H1 (cell line): ENCODE measurements at regions not wholly inside any gene's neighbourhood (a gene's known extent, or its start where the extent isn't known, plus 50 kb on each side); places are given as distances from the start of the nearest gene placed in this dataset.

Experiments used
- BACH1 ChIP-seq: IDR thresholded peaks from 2 replicates; pipeline ENCODE4 v1.6.1; 2012; ENCODE audit warnings: low read length, improper control_type of control experiment
- BRCA1 ChIP-seq: IDR thresholded peaks from 2 replicates; pipeline ENCODE4 v1.6.1; 2012; ENCODE audit warnings: low read depth, low read length, improper control_type of control experiment
- CBX8 ChIP-seq: fragments of 300-800, 300-1000 bp; sonication (generic); IDR thresholded peaks from 2 replicates; pipeline ENCODE4 v1.7.1; 2016; ENCODE audit warnings: low read depth, low read length, borderline replicate concordance
- CHD7 ChIP-seq: fragments of 300-600 bp; sonication (generic); IDR thresholded peaks from 2 replicates; pipeline ENCODE4 v1.7.1; 2012; ENCODE audit warnings: low read length, moderate library complexity, mild to moderate bottlenecking, inconsistent platforms; ENCODE audit not compliant: insufficient replicate concordance
- GTF2F1 ChIP-seq: IDR thresholded peaks from 2 replicates; pipeline ENCODE4 v1.6.1; 2012; ENCODE audit warnings: low read depth, low read length, improper control_type of control experiment, borderline replicate concordance
- NRF1 ChIP-seq: IDR thresholded peaks from 2 replicates; pipeline ENCODE4 v1.6.1; 2011; ENCODE audit warnings: mild to moderate bottlenecking, low read depth, low read length, improper control_type of control experiment
- RXRA ChIP-seq: IDR thresholded peaks from 2 replicates; pipeline ENCODE4 v1.6.1; 2011; ENCODE audit warnings: low read depth, mild to moderate bottlenecking, low read length, moderate library complexity; ENCODE audit not compliant: insufficient read depth
- SIN3A ChIP-seq, 2 experiments: IDR thresholded peaks in 1 of 2; conservative IDR thresholded peaks in 1 of 2; 2 replicates each; pipeline ENCODE4 v1.6.1; 2011 to 2012; ENCODE audit warnings: low read length in 2 of 2, improper control_type of control experiment in 1 of 2, low read depth in 1 of 2, mild to moderate bottlenecking in 1 of 2
- SP2 ChIP-seq: IDR thresholded peaks from 2 replicates; pipeline ENCODE4 v1.6.1; 2012; ENCODE audit warnings: mild to moderate bottlenecking, low read length, inconsistent platforms
- SP4 ChIP-seq: IDR thresholded peaks from 2 replicates; pipeline ENCODE4 v1.6.1; 2012; ENCODE audit warnings: low read length, inconsistent platforms
- TEAD4 ChIP-seq: IDR thresholded peaks from 2 replicates; pipeline ENCODE4 v1.6.1; 2012; ENCODE audit warnings: low read depth, low read length, inconsistent platforms, mixed read lengths

- TF ChIP-seq CHD7 (no peak), SP4 (no peak), SIN3A (conservative IDR thresholded peaks at IDR 0.05 in 1 of 2, IDR thresholded peaks at IDR 0.05 in 1 of 2; ENCODE audit: low read depth in 1 of 2, low read length in 2 of 2) (peak in 1 of 2 experiments; percentile 86; a peak in 2 of 4 replicates), BACH1 (0 out of 2 replicates have a peak, but pooled peaks have one; percentile 23), RXRA (no peak), CBX8 (no peak), NRF1 (no peak), GTF2F1 (no peak), TEAD4 (peak; percentile 62), SP2 (no peak), BRCA1 (no peak)
Observed at GRCh38 chr6:188821-189655, 103.2 kb upstream of the DUSP22 start (continued).
